Tibial nerve (tissue), 4 donors: ENCODE measurements at regions not wholly inside any gene's neighbourhood (a gene's known extent, or its start where the extent isn't known, plus 50 kb on each side); places are given as distances from the start of the nearest gene placed in this dataset.

Source experiments
- DNase-seq, 2 donors: peaks; one replicate each; pipeline ENCODE4 v3.0.0-alpha.2; 2019; ENCODE audit warnings: low spot score in 2 of 2
- H3K27ac ChIP-seq, 4 donors: fragments of 200-600 bp; sonication (generic) in 3 of 4; one replicate each; pipeline ENCODE4 v1.5.1; 2017 to 2019; ENCODE audit warnings: mild to moderate bottlenecking in 1 of 4
- H3K27me3 ChIP-seq, 2 donors: fragments of 200-600 bp; sonication (generic) in 1 of 2; one replicate each; pipeline versions ENCODE4 v1.5.1 to v1.6.0; 2017 to 2019
- H3K36me3 ChIP-seq, 3 donors: fragments of 200-600 bp; sonication (generic); one replicate each; pipeline ENCODE4 v1.5.1; 2018 to 2019
- H3K4me1 ChIP-seq, 4 donors: fragments of 200-600 bp; sonication (generic) in 3 of 4; one replicate each; pipeline ENCODE4 v1.5.1; 2017 to 2019
- H3K4me3 ChIP-seq, 4 donors: fragments of 200-600 bp; sonication (generic) in 3 of 4; one replicate each; pipeline ENCODE4 v1.5.1; 2017 to 2019; ENCODE audit warnings: mild to moderate bottlenecking in 1 of 4, moderate library complexity in 1 of 4
- H3K9me3 ChIP-seq, 4 donors: fragments of 200-600 bp; sonication (generic) in 3 of 4; one replicate each; pipeline ENCODE4 v1.5.1; 2017 to 2019
- EP300 ChIP-seq, 2 donors: sonication (generic); formaldehyde crosslinking; IDR thresholded peaks; one replicate each; pipeline ENCODE4 v1.6.1; 2017; ENCODE audit warnings: antibody characterized with exemption in 2 of 2, mild to moderate bottlenecking in 1 of 2
- POLR2A ChIP-seq, 2 donors: fragments of 450-650 bp; IDR thresholded peaks; one replicate each; pipeline ENCODE4 v1.6.1; 2017; ENCODE audit warnings: antibody characterized with exemption in 2 of 2, mild to moderate bottlenecking in 2 of 2, moderate library complexity in 2 of 2
- WGBS, 2 donors: methylation state at CpG; one replicate each; pipeline ENCODE4 v1.1.5; 2018; 5-methylcytosine and 5-hydroxymethylcytosine counted together
- TF ChIP-seq, protein P1 (sequence below), 5 experiments: fragments of 200-600 bp in 3 of 5; fragments of 450-650 bp in 2 of 5; sonication (generic) in 3 of 5; IDR thresholded peaks; one replicate each; pipeline ENCODE4 v1.5.1; 2016 to 2019; ENCODE audit warnings: antibody characterized with exemption in 5 of 5, mild to moderate bottlenecking in 3 of 5, moderate library complexity in 2 of 5

DNA sequence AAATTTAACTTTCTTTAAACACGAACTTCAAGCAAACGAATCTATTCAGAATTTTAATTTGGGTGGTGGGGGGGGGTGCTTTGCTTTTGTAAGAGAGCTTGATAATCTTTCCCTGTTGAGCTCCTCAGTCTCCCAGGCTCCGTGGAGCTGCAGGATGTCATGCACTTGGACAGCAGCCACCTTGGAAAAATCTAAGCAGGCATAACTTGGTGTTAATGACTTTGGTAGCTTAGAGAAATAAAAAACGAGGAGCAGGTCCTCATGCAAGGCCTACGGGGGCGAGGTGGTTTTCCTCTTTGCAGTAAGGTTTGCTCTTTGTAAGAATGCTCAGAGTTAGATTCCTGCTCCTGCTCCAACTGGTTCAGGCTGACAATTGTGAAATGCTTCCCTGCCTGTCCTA, 102.3 kb downstream of the EDN1 start:
- Histone ChIP-seq H3K36me3 (no peaks in the 10 kb centered on the region), H3K9me3 (no peaks in the 10 kb centered on the region), H3K4me1 (no peaks in the 10 kb centered on the region), H3K4me3 (no peak overlapping the region), H3K27me3 (no peaks in the 10 kb centered on the region), H3K27ac (no peak overlapping the region)
- TF ChIP-seq, protein P1, sequence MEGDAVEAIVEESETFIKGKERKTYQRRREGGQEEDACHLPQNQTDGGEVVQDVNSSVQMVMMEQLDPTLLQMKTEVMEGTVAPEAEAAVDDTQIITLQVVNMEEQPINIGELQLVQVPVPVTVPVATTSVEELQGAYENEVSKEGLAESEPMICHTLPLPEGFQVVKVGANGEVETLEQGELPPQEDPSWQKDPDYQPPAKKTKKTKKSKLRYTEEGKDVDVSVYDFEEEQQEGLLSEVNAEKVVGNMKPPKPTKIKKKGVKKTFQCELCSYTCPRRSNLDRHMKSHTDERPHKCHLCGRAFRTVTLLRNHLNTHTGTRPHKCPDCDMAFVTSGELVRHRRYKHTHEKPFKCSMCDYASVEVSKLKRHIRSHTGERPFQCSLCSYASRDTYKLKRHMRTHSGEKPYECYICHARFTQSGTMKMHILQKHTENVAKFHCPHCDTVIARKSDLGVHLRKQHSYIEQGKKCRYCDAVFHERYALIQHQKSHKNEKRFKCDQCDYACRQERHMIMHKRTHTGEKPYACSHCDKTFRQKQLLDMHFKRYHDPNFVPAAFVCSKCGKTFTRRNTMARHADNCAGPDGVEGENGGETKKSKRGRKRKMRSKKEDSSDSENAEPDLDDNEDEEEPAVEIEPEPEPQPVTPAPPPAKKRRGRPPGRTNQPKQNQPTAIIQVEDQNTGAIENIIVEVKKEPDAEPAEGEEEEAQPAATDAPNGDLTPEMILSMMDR (IDR thresholded peaks at IDR 0.05), result no peak
- TF ChIP-seq EP300 (IDR thresholded peaks at IDR 0.05), result no peak
- no peak for TF ChIP-seq POLR2A (IDR thresholded peaks at IDR 0.05)
- WGBS, 2 donors, result 46 to 49% methylated on average over 6 of the region's 6 CpGs
- DNase-seq, result no peak

DNA sequence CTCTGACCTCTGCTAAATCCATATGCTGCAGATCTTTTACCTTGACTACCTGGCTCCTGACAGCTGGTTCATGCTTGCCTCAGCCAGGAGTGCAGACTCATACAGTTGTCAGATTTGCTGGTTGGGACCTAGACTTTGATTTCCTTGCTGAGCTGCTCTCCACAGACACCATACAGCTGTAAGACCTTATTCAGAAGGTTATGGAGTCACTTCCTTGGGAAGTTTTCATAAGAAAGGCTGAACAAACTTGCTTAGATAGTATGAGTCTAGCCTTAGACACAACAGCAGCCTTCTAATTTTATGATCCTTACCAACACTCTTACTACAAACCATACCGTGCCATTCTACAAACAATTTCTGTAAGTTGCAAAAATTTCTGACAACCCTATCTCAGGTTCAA, 102.9 kb downstream of the EDN1 start:
- Histone ChIP-seq H3K4me1 (no peaks in the 10 kb centered on the region), H3K4me3 (no peak overlapping the region), H3K27me3 (no peaks in the 10 kb centered on the region), H3K36me3 (no peaks in the 10 kb centered on the region), H3K9me3 (no peaks in the 10 kb centered on the region), H3K27ac (no peak overlapping the region)
- WGBS, 2 donors, result 87 to 92% methylated on average over 1 of the region's 1 CpG
- TF ChIP-seq, protein P1 (IDR thresholded peaks at IDR 0.05), result no peak
- no peak for TF ChIP-seq POLR2A (IDR thresholded peaks at IDR 0.05)
- no peak for TF ChIP-seq EP300 (IDR thresholded peaks at IDR 0.05)
- no peak for DNase-seq

DNA sequence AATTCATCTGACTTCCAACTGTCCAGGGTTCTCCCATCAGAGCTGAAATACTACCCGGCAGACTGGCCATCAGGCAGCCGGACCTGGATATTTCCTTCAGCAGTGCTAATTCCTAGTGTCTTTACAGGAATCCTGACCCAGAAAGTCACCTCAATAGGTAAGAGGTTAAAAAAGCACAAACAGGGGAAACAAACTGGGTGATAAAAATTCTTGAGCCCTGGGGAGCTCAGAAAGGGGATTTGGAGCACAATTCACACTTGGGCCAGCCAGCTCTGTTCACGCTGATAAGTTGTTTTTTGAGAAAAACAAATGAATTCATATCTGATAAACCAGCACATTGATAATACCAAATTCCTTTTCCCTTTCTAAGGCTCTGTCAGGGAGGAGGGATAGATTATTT, 104.0 kb downstream of the EDN1 start:
- Histone ChIP-seq H3K27ac (no peak overlapping the region), H3K27me3 (no peaks in the 10 kb centered on the region), H3K4me1 (no peaks in the 10 kb centered on the region), H3K4me3 (no peak overlapping the region), H3K9me3 (no peaks in the 10 kb centered on the region), H3K36me3 (no peaks in the 10 kb centered on the region)
- TF ChIP-seq, protein P1 (IDR thresholded peaks at IDR 0.05), result no peak
- TF ChIP-seq EP300 (IDR thresholded peaks at IDR 0.05) (no peak), POLR2A (IDR thresholded peaks at IDR 0.05) (no peak)
- no peak for DNase-seq
- WGBS, 2 donors, result 85 to 89% methylated on average over 3 of the region's 3 CpGs

DNA sequence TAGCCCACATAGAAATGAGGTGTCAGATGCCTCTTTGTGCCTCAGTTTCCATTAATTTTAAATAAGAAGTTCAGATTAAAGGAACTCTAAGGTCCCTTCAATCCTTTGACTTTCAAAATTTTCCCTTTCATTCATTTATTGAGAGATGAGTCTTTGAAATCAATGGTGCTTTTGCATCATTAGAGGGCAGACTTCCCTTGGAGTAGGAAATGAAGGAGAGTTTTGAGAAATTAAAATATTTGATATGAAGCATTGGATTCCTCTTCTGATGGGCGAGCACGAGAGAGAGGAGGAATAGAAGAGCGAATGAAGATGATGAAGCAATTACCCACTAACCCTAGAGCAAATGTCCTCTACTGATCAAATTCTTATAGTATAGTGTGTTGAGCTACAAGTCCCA, 105.7 kb downstream of the EDN1 start:
- H3K36me3 ChIP-seq, result no peaks in the 10 kb centered on the region
- no peak overlapping the region for H3K27ac ChIP-seq
- no peak overlapping the region for H3K4me3 ChIP-seq
- H3K27me3 ChIP-seq, result no peaks in the 10 kb centered on the region
- no peak for DNase-seq
- no peaks in the 10 kb centered on the region for H3K9me3 ChIP-seq
- TF ChIP-seq EP300 (IDR thresholded peaks at IDR 0.05), result no peak
- TF ChIP-seq, protein P1 (IDR thresholded peaks at IDR 0.05), result peak in 2 of 5 experiments; percentile 13 to 31
- H3K4me1 ChIP-seq, result no peaks in the 10 kb centered on the region
- 68 to 72% methylated on average over 3 of the region's 3 CpGs for WGBS, 2 donors

DNA sequence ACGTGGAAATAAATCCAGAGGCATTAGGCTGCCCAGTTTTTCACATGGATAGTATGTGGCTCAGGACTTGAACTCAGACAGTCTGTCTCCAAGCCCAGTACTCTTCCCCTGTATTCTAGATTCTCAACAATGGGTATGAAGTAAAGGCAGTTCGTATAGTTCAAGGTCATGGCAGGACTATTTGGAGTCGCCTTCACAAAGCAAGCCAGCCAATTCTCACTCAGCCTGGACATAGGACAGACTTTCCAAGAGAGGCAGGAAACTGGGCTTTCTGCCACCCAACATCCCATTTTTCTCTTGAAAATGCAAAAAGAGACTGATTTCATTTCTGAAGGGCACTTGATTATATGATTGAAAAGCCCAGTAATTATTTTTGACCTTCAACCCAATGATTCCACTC, 111.0 kb downstream of the EDN1 start:
- 36 to 42% methylated on average over 3 of the region's 3 CpGs for WGBS, 2 donors
- Histone ChIP-seq H3K4me3 (no peak overlapping the region), H3K27ac (no peak overlapping the region), H3K9me3 (no peaks in the 10 kb centered on the region), H3K36me3 (no peaks in the 10 kb centered on the region), H3K4me1 (peaks cover 0 to 11% (median 0%) of the 10 kb centered on the region in 4 donors), H3K27me3 (no peaks in the 10 kb centered on the region)
- TF ChIP-seq, protein P1 (IDR thresholded peaks at IDR 0.05), result no peak
- TF ChIP-seq EP300 (IDR thresholded peaks at IDR 0.05) (no peak), POLR2A (IDR thresholded peaks at IDR 0.05) (no peak)
- DNase-seq, result no peak
